Activated B cell treated with CpG ODN at 0.5 μM for 24 hours (primary cell): ENCODE measurements at regions not wholly inside any gene's neighbourhood (a gene's known extent, or its start where the extent isn't known, plus 50 kb on each side); places are given as distances from the start of the nearest gene placed in this dataset.

ENCODE experiments used
- ATAC-seq: fragments of 200-7000 bp; cut with Tn5 transposase; one replicate; pipeline ENCODE4 v1.10.0; 2021; ENCODE audit warnings: low read depth, mild to moderate bottlenecking, moderate library complexity
- CTCF ChIA-PET: fragments of 350-600 bp; sonication (Branson Sonifier 250); formaldehyde crosslinking; loops from one replicate; lab custom pipeline; 2021; ENCODE audit warnings: antibody characterized with exemption; lab: Charles Lee
- POLR2A ChIA-PET: fragments of 350-600 bp; sonication (Branson Sonifier 250); formaldehyde crosslinking; loops from one replicate; lab custom pipeline; 2021; ENCODE audit warnings: antibody characterized with exemption; lab: Charles Lee
- DNase-seq: peaks from one replicate; pipeline ENCODE4 v3.0.0; 2022
- H3K27ac Mint-ChIP-seq: one replicate; pipeline ENCODE4 v1.8.0; 2020; ENCODE audit warnings: mixed read lengths
- H3K27me3 Mint-ChIP-seq: one replicate; pipeline ENCODE4 v1.8.0; 2021; ENCODE audit warnings: mixed read lengths
- H3K36me3 Mint-ChIP-seq: one replicate; pipeline ENCODE4 v1.8.0; 2021; ENCODE audit warnings: low read depth, mixed read lengths
- H3K4me1 Mint-ChIP-seq: one replicate; pipeline ENCODE4 v1.8.0; 2021; ENCODE audit warnings: mixed read lengths
- H3K4me3 Mint-ChIP-seq: one replicate; pipeline ENCODE4 v1.8.0; 2020; ENCODE audit warnings: mild to moderate bottlenecking, mixed read lengths
- H3K9me3 Mint-ChIP-seq: one replicate; pipeline ENCODE4 v1.8.0; 2020; ENCODE audit warnings: mixed read lengths
- CTCF ChIP-seq: fragments of 200-600 bp; IDR thresholded peaks from one replicate; pipeline ENCODE4 v1.8.0; 2022; ENCODE audit warnings: antibody characterized with exemption, mild to moderate bottlenecking
- intact Hi-C: fragments of 100-400 bp; cut with micrococcal nuclease; formaldehyde crosslinking; loops from one replicate; pipeline ENCODE4 v1.15.1; 2024

- ChIA-PET POLR2A (no interaction called here), CTCF (interaction anchor here (1.4 to 1.5 kb wide), 2 partner anchors 1479 to 1755 kb away, joined by 4 to 12 read pairs; no protein-coding TSS in a partner anchor)
- Mint-ChIP-seq H3K4me3 (no peak overlapping the region), H3K4me1 (no peaks in the 10 kb centered on the region), H3K36me3 (no peaks in the 10 kb centered on the region), H3K27ac (no peak overlapping the region), H3K9me3 (no peaks in the 10 kb centered on the region), H3K27me3 (peaks cover 2% of the 10 kb centered on the region)
- no peak for ATAC-seq
- DNase-seq: no peak
- intact Hi-C loops: loop anchor here (2.0 to 5.0 kb wide), 2 partner anchors 1047 to 1812 kb away; no protein-coding TSS in a partner anchor
- no peak for TF ChIP-seq CTCF
Measured at GRCh38 chr16:73879621-73880020, 417.0 kb upstream of the PSMD7 start.

- H3K9me3 Mint-ChIP-seq: no peaks in the 10 kb centered on the region
- no peak for DNase-seq
- peaks cover under 1% of the 10 kb centered on the region for H3K27me3 Mint-ChIP-seq
- no peaks in the 10 kb centered on the region for H3K36me3 Mint-ChIP-seq
- no peaks in the 10 kb centered on the region for H3K4me1 Mint-ChIP-seq
- H3K27ac Mint-ChIP-seq: no peak overlapping the region
- TF ChIP-seq CTCF: no peak
- ChIA-PET POLR2A (no interaction called here), CTCF (interaction anchor here (0.7 to 2.2 kb wide), 6 partner anchors 78 to 1754 kb away, joined by 3 to 12 read pairs (median 6); no protein-coding TSS in a partner anchor)
- no peak for ATAC-seq
- intact Hi-C loops: loop anchor here (2.0 to 5.0 kb wide), 2 partner anchors 1046 to 1811 kb away; no protein-coding TSS in a partner anchor
- no peak overlapping the region for H3K4me3 Mint-ChIP-seq
Measured at GRCh38 chr16:73878611-73879010, 418.0 kb upstream of the PSMD7 start.

GRCh38 chr16:73877150-73877549, 419.5 kb upstream of the PSMD7 start:
- TF ChIP-seq CTCF: no peak
- DNase-seq (no peak), ATAC-seq (no peak)
- no peaks in the 10 kb centered on the region for H3K27me3 Mint-ChIP-seq
- H3K36me3 Mint-ChIP-seq: no peaks in the 10 kb centered on the region
- no peak overlapping the region for H3K4me3 Mint-ChIP-seq
- H3K9me3 Mint-ChIP-seq: no peaks in the 10 kb centered on the region
- ChIA-PET CTCF (interaction anchor here (2.2 kb wide), 1 partner anchor 1045 kb away, joined by 9 read pairs; no protein-coding TSS in a partner anchor), POLR2A (no interaction called here)
- no peak overlapping the region for H3K27ac Mint-ChIP-seq
- H3K4me1 Mint-ChIP-seq: no peaks in the 10 kb centered on the region
- intact Hi-C loops: loop anchor here (5.0 kb wide), 1 partner anchor 1810 kb away; no protein-coding TSS in a partner anchor

- CTCF ChIA-PET: no interaction called here
- Mint-ChIP-seq H3K27me3 (no peaks in the 10 kb centered on the region), H3K27ac (no peak overlapping the region), H3K4me3 (no peak overlapping the region), H3K36me3 (no peaks in the 10 kb centered on the region), H3K4me1 (no peaks in the 10 kb centered on the region), H3K9me3 (no peaks in the 10 kb centered on the region)
- no peak for TF ChIP-seq CTCF
- DNase-seq (no peak), ATAC-seq (no peak)
- intact Hi-C loops: loop anchor here (5.0 kb wide), 1 partner anchor 1809 kb away; no protein-coding TSS in a partner anchor
- POLR2A ChIA-PET: no interaction called here
Measured at GRCh38 chr16:73875996-73876690, 420.5 kb upstream of the PSMD7 start.

GRCh38 chr16:73874324-73874723, 422.3 kb upstream of the PSMD7 start:
- no peak for ATAC-seq
- Mint-ChIP-seq H3K36me3 (no peaks in the 10 kb centered on the region), H3K9me3 (no peaks in the 10 kb centered on the region), H3K4me1 (no peaks in the 10 kb centered on the region), H3K4me3 (no peak overlapping the region), H3K27me3 (no peaks in the 10 kb centered on the region), H3K27ac (no peak overlapping the region)
- POLR2A ChIA-PET: no interaction called here
- DNase-seq: no peak
- TF ChIP-seq CTCF: no peak
- intact Hi-C loops: no loop called here
- CTCF ChIA-PET: no interaction called here
